CD14-positive monocyte (primary cell): ENCODE measurements at regions not wholly inside any gene's neighbourhood (a gene's known extent, or its start where the extent isn't known, plus 50 kb on each side); places are given as distances from the start of the nearest gene placed in this dataset.

Experiments
- DNase-seq, 3 donors: peaks; one replicate each; pipeline ENCODE4 v3.0.0-alpha.2; 2011 to 2022
- H2AFZ ChIP-seq: 2 replicates; pipeline ENCODE4 v1.6.0; 2012; ENCODE audit warnings: mild to moderate bottlenecking, low read depth, low read length, inconsistent platforms; ENCODE audit not compliant: insufficient read depth, poor library complexity, severe bottlenecking
- H3K27ac ChIP-seq, 2 donors: 1 replicate in 1 of 2; 2 replicates in 1 of 2; pipeline ENCODE4 v1.5.1; 2012 to 2013; ENCODE audit warnings: low read length in 2 of 2, control low read depth in 1 of 2, inconsistent platforms in 1 of 2, low read depth in 1 of 2, mild to moderate bottlenecking in 1 of 2
- H3K27me3 ChIP-seq, 2 donors: one replicate each; pipeline versions ENCODE4 v1.6.0 to v1.6.1; 2011 to 2013; ENCODE audit warnings: low read length in 2 of 2; ENCODE audit not compliant: control insufficient read depth in 2 of 2, insufficient read depth in 2 of 2
- H3K36me3 ChIP-seq, 2 donors: replicated peaks in 1 of 2; 1 replicate in 1 of 2; 2 replicates in 1 of 2; pipeline versions ENCODE4 v1.5.1 to v1.6.1; 2012 to 2013; ENCODE audit warnings: low read length in 2 of 2, control low read depth in 1 of 2, inconsistent platforms in 1 of 2, mild to moderate bottlenecking in 1 of 2; ENCODE audit not compliant: insufficient read depth in 2 of 2, control insufficient read depth in 1 of 2
- H3K4me1 ChIP-seq, 2 donors: 1 replicate in 1 of 2; 2 replicates in 1 of 2; pipeline versions ENCODE4 v1.5.1 to v1.6.1; 2012 to 2013; ENCODE audit warnings: low read length in 2 of 2, control low read depth in 1 of 2, inconsistent platforms in 1 of 2, mild to moderate bottlenecking in 1 of 2, moderate library complexity in 1 of 2; ENCODE audit not compliant: insufficient read depth in 2 of 2, control insufficient read depth in 1 of 2
- H3K4me2 ChIP-seq: replicated peaks from 2 replicates; pipeline ENCODE3; 2012; ENCODE audit warnings: low read length, moderate library complexity, mild to moderate bottlenecking; ENCODE audit not compliant: poor library complexity, severe bottlenecking; ENCODE audit errors: extremely low read depth
- H3K4me3 ChIP-seq, 3 experiments: fragments of 200-600 bp in 1 of 3; sonication (generic) in 1 of 3; replicated peaks in 1 of 3; 1 replicate in 2 of 3; 2 replicates in 1 of 3; pipeline ENCODE4 v1.5.1; 2011 to 2013; ENCODE audit warnings: low read length in 3 of 3, mild to moderate bottlenecking in 3 of 3, control low read depth in 2 of 3, low read depth in 2 of 3, inconsistent platforms in 1 of 3, moderate library complexity in 1 of 3
- H3K79me2 ChIP-seq: 2 replicates; pipeline ENCODE4 v1.6.0; 2012; ENCODE audit warnings: mild to moderate bottlenecking, control low read depth, inconsistent platforms, low read length, moderate library complexity; ENCODE audit not compliant: insufficient read depth
- H3K9ac ChIP-seq: 2 replicates; pipeline ENCODE4 v1.6.0; 2017; ENCODE audit warnings: low read length, mild to moderate bottlenecking; ENCODE audit not compliant: insufficient read depth, poor library complexity, severe bottlenecking
- H3K9me3 ChIP-seq, 2 donors: replicated peaks in 1 of 2; 1 replicate in 1 of 2; 2 replicates in 1 of 2; pipeline versions ENCODE4 v1.5.1 to v1.6.1; 2012 to 2013; ENCODE audit warnings: low read length in 2 of 2, control low read depth in 1 of 2; ENCODE audit not compliant: control insufficient read depth in 1 of 2, insufficient read depth in 1 of 2
- H4K20me1 ChIP-seq: 2 replicates; pipeline ENCODE4 v1.6.0; 2012; ENCODE audit warnings: mild to moderate bottlenecking, low read length, control low read depth, moderate library complexity; ENCODE audit not compliant: insufficient read depth
- H3K27ac Mint-ChIP-seq, 7 donors: one replicate each; pipeline ENCODE4 v1.8.0; 2020; ENCODE audit warnings: mild to moderate bottlenecking in 7 of 7, mixed read lengths in 7 of 7, moderate library complexity in 6 of 7, inconsistent platforms in 2 of 7
- H3K27me3 Mint-ChIP-seq, 3 donors: one replicate each; pipeline ENCODE4 v1.8.0; 2021 to 2022; ENCODE audit warnings: low read depth in 3 of 3, mild to moderate bottlenecking in 3 of 3, mixed read lengths in 3 of 3, moderate library complexity in 3 of 3, inconsistent platforms in 1 of 3
- H3K36me3 Mint-ChIP-seq, 2 donors: one replicate each; pipeline ENCODE4 v1.8.0; 2020; ENCODE audit warnings: mixed read lengths in 2 of 2, inconsistent platforms in 1 of 2, mild to moderate bottlenecking in 1 of 2
- H3K4me1 Mint-ChIP-seq: one replicate; pipeline ENCODE4 v1.8.0; 2020; ENCODE audit warnings: mild to moderate bottlenecking, mixed read lengths
- H3K4me3 Mint-ChIP-seq, 2 donors: one replicate each; pipeline ENCODE4 v1.8.0; 2020; ENCODE audit warnings: mild to moderate bottlenecking in 2 of 2, mixed read lengths in 2 of 2, moderate library complexity in 1 of 2
- H3K9me3 Mint-ChIP-seq, 7 donors: one replicate each; pipeline ENCODE4 v1.8.0; 2020 to 2022; ENCODE audit warnings: mixed read lengths in 7 of 7, mild to moderate bottlenecking in 6 of 7, moderate library complexity in 6 of 7, inconsistent platforms in 2 of 7
- CTCF ChIP-seq: fragments of 200-600 bp; IDR thresholded peaks from one replicate; pipeline ENCODE4 v1.8.0; 2022; ENCODE audit warnings: antibody characterized with exemption, mild to moderate bottlenecking
- WGBS: methylation state at CpG from one replicate; pipeline ENCODE4 v1.1.5; 2013; ENCODE audit warnings: missing lambda C conversion rate; ENCODE audit not compliant: insufficient coverage; 5-methylcytosine and 5-hydroxymethylcytosine counted together
- intact Hi-C, 2 donors: fragments of 100-400 bp; cut with micrococcal nuclease; formaldehyde crosslinking; loops; one replicate each; pipeline versions ENCODE4 v1.15.0 to v1.15.1; 2023

GRCh38 chr7:46432708-46433107 lies 511.6 kb upstream of the IGFBP3 start:
- H3K27ac Mint-ChIP-seq, result no peak overlapping the region
- TF ChIP-seq CTCF, result no peak
- no peaks in the 10 kb centered on the region for H3K4me1 Mint-ChIP-seq
- Histone ChIP-seq H3K36me3 (no peaks in the 10 kb centered on the region), H3K4me1 (no peaks in the 10 kb centered on the region), H3K9me3 (peaks cover 4 to 13% of the 10 kb centered on the region in 2 donors), H3K4me2 (no peak overlapping the region), H3K27me3 (no peaks in the 10 kb centered on the region), H2AFZ (no peak overlapping the region), H3K79me2 (no peaks in the 10 kb centered on the region), H4K20me1 (no peaks in the 10 kb centered on the region), H3K27ac (no peak overlapping the region), H3K9ac (no peak overlapping the region), H3K4me3 (no peak overlapping the region)
- peaks cover 2 to 28% (median 6%) of the 10 kb centered on the region in 7 donors for H3K9me3 Mint-ChIP-seq
- WGBS, result 83% methylated on average over 1 of the region's 4 CpGs
- H3K4me3 Mint-ChIP-seq, result no peak overlapping the region
- intact Hi-C loops, result no loop called here
- H3K36me3 Mint-ChIP-seq, result no peaks in the 10 kb centered on the region
- no peak for DNase-seq
- peaks cover 0 to 1% (median 0%) of the 10 kb centered on the region in 3 donors for H3K27me3 Mint-ChIP-seq

- Histone ChIP-seq H3K9me3 (peaks cover 4 to 14% of the 10 kb centered on the region in 2 donors), H3K27ac (no peak overlapping the region), H2AFZ (no peak overlapping the region), H3K79me2 (no peaks in the 10 kb centered on the region), H3K9ac (no peak overlapping the region), H3K4me2 (no peak overlapping the region), H3K27me3 (no peaks in the 10 kb centered on the region), H3K36me3 (no peaks in the 10 kb centered on the region), H3K4me3 (no peak overlapping the region), H4K20me1 (no peaks in the 10 kb centered on the region), H3K4me1 (no peaks in the 10 kb centered on the region)
- H3K27ac Mint-ChIP-seq, result no peak overlapping the region
- intact Hi-C loops, result no loop called here
- H3K4me3 Mint-ChIP-seq, result no peak overlapping the region
- TF ChIP-seq CTCF, result no peak
- DNase-seq, result no peak
- no peaks in the 10 kb centered on the region for H3K36me3 Mint-ChIP-seq
- H3K4me1 Mint-ChIP-seq, result no peaks in the 10 kb centered on the region
- H3K27me3 Mint-ChIP-seq, result no peaks in the 10 kb centered on the region
- peaks cover 2 to 23% (median 10%) of the 10 kb centered on the region in 7 donors for H3K9me3 Mint-ChIP-seq
These were observed 507.2 kb upstream of the IGFBP3 start for GRCh38 chr7:46428295-46428694.
